Transverse colon (tissue), 3 donors: ENCODE measurements at regions not wholly inside any gene's neighbourhood (a gene's known extent, or its start where the extent isn't known, plus 50 kb on each side); places are given as distances from the start of the nearest gene placed in this dataset.

Source experiments
- EP300 ChIP-seq: sonication (generic); formaldehyde crosslinking; IDR thresholded peaks from one replicate; pipeline ENCODE4 v1.6.1; 2017; ENCODE audit warnings: antibody characterized with exemption, low read depth
- TF ChIP-seq, protein P1 (sequence below), 5 experiments: fragments of 200-600 bp in 3 of 5; fragments of 450-650 bp in 2 of 5; sonication (generic) in 3 of 5; IDR thresholded peaks; 1 replicate in 2 of 5; 2 replicates in 3 of 5; pipeline ENCODE4 v1.5.1; 2016 to 2017; ENCODE audit warnings: antibody characterized with exemption in 5 of 5, inconsistent platforms in 3 of 5, mild to moderate bottlenecking in 2 of 5, moderate library complexity in 1 of 5

DNA sequence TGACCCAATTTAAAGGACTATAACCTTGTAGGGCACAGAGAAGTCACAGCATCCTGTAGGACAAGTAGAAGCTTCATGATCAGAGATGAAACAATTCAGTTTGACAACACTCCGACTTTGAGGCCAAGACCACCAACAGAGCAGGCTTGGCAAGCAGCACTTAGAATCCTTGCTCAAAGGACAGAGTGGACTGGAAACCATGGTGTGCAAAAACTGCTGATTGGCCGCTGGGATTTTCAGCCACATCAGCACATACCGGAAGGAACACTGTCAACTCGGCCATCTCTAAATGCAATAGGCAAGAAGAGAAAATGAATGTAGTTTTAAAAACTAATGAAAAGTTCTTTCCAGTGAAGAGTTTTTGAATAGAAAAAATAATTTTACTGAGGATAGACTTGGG lies 92.0 kb upstream of the PRMT6 start:
- TF ChIP-seq, protein P1, sequence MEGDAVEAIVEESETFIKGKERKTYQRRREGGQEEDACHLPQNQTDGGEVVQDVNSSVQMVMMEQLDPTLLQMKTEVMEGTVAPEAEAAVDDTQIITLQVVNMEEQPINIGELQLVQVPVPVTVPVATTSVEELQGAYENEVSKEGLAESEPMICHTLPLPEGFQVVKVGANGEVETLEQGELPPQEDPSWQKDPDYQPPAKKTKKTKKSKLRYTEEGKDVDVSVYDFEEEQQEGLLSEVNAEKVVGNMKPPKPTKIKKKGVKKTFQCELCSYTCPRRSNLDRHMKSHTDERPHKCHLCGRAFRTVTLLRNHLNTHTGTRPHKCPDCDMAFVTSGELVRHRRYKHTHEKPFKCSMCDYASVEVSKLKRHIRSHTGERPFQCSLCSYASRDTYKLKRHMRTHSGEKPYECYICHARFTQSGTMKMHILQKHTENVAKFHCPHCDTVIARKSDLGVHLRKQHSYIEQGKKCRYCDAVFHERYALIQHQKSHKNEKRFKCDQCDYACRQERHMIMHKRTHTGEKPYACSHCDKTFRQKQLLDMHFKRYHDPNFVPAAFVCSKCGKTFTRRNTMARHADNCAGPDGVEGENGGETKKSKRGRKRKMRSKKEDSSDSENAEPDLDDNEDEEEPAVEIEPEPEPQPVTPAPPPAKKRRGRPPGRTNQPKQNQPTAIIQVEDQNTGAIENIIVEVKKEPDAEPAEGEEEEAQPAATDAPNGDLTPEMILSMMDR (IDR thresholded peaks at IDR 0.05): no peak
- no peak for TF ChIP-seq EP300
